ENCODE measurements at regions not wholly inside any gene's neighbourhood (a gene's known extent, or its start where the extent isn't known, plus 50 kb on each side); places are given as distances from the start of the nearest gene placed in this dataset.

DNA sequence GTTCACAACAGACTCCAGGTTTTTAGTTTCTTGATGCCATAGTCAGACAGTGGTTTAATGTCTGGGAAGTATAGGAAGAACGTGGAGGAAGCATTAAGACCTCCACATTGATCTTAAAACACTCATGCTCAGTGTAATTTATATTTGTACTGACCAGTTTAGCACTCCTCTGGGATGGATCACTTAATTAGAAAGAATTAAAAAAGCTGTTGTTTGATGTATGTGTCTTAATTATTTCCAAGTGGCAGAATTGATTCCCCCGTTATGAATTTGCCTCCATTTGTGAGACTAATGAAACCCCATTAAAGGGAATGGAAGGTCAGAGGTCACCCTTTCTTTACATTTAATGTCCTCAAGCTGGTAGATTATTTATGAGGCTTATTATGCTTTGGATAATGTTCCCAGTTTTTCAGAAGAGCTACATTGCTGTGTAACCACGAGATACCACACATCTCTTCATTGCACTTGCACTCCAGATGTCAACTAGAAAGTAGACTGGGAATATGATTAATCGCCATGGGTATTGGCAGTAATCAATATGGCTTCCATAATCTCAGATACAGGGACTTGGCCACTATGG lies 270.0 kb upstream of the JAG1 start:
- CTCF ChIA-PET = no interaction called here

DNA sequence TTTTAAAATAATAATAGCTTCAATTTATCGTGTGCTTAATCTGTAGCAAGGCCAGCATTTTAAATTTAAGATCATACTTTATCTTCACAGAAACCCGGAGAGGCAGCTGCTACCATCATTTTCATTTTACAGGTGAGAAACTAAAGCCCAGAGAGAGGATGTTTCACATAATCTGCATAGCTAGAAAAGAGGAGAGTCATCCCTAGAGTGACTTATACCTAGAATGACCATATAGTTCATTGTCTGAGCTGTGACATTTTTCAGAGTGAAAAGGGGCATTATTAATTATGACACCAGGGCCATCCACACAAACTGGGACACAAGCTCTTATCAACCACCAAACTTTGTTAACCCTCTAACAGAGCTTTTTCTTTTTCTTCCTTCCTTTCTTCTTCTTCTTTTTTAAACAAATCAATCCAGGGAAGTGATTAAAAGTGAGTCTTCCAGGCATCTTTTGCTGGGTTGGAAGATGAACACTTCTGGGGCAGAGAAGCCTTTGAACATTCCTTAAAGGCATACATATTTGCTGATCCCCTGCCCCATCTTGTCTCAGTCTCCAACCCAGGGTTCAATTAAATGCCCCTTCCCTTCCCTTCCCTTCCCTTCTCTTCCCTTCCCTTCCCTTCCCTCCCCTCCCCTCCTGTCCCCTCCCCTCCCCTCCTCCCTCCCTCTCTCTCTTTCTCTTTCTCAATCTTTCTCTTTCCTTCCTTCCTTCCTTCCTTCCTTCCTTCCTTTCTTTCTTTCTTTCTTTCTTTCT lies 272.5 kb upstream of the JAG1 start:
- no TSS peak for BruUV-seq (replicated peaks)
- Histone ChIP-seq H3K4me1 (replicated peaks; ENCODE audit: insufficient read depth) (no peaks in the 10 kb centered on the region), H3K36me3 (ENCODE audit: low read depth) (no peaks in the 10 kb centered on the region), H3K9me2 (ENCODE audit: insufficient read depth) (no peaks in the 10 kb centered on the region), H3K4me2 (no peak overlapping the region), H2AFZ (no peak overlapping the region), H4K20me1 (ENCODE audit: insufficient read depth) (no peaks in the 10 kb centered on the region), H3K27ac (no peak overlapping the region), H3K4me3 (no peak overlapping the region), H3K27me3 (ENCODE audit: insufficient read depth, low read depth) (no peaks in the 10 kb centered on the region), H3K79me2 (ENCODE audit: low read depth) (no peaks in the 10 kb centered on the region), H3F3A (ENCODE audit: insufficient read depth, low read depth) (no peaks in the 10 kb centered on the region), H3K9me3 (ENCODE audit: insufficient read depth, low read depth) (no peaks in the 10 kb centered on the region; the same call in 1 of the 2 replicates)
- CTCF ChIA-PET = interaction anchor here (0.7 kb wide), 1 partner anchor 167 kb away, joined by 4 read pairs; no protein-coding TSS in a partner anchor
- TF ChIP-seq, protein P1, sequence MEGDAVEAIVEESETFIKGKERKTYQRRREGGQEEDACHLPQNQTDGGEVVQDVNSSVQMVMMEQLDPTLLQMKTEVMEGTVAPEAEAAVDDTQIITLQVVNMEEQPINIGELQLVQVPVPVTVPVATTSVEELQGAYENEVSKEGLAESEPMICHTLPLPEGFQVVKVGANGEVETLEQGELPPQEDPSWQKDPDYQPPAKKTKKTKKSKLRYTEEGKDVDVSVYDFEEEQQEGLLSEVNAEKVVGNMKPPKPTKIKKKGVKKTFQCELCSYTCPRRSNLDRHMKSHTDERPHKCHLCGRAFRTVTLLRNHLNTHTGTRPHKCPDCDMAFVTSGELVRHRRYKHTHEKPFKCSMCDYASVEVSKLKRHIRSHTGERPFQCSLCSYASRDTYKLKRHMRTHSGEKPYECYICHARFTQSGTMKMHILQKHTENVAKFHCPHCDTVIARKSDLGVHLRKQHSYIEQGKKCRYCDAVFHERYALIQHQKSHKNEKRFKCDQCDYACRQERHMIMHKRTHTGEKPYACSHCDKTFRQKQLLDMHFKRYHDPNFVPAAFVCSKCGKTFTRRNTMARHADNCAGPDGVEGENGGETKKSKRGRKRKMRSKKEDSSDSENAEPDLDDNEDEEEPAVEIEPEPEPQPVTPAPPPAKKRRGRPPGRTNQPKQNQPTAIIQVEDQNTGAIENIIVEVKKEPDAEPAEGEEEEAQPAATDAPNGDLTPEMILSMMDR (conservative IDR thresholded peaks at IDR 0.05) = no peak
- TF ChIP-seq EZH2 (IDR thresholded peaks at IDR 0.05; ENCODE audit: low read depth) = no peak
- intact Hi-C loops (cut with micrococcal nuclease; ENCODE audit: unreplicated experiment) = no loop called here
- POLR2A ChIA-PET (ENCODE audit: unreplicated experiment) = no interaction called here
- no peak for DNase-seq

More for the DNA sequence above, 270.0 kb upstream of the JAG1 start:
- intact Hi-C loops (cut with micrococcal nuclease; ENCODE audit: unreplicated experiment) = no loop called here
- peaks cover 3% of the 10 kb centered on the region; the same call in 1 of the 2 replicates for H3K9me3 ChIP-seq (ENCODE audit: insufficient read depth, low read depth)
- no peaks in the 10 kb centered on the region for H3K9me2 ChIP-seq (ENCODE audit: insufficient read depth)
- no peaks in the 10 kb centered on the region for H4K20me1 ChIP-seq (ENCODE audit: insufficient read depth)
- TF ChIP-seq, protein P1 (conservative IDR thresholded peaks at IDR 0.05) = no peak
- no peak for TF ChIP-seq EZH2 (IDR thresholded peaks at IDR 0.05; ENCODE audit: low read depth)
- H3K4me1 ChIP-seq (replicated peaks; ENCODE audit: insufficient read depth) = peaks cover 13% of the 10 kb centered on the region
- H3K27ac ChIP-seq = no peak overlapping the region
- H3K27me3 ChIP-seq (ENCODE audit: insufficient read depth, low read depth) = no peaks in the 10 kb centered on the region
- H3K4me3 ChIP-seq = no peak overlapping the region
- H3K36me3 ChIP-seq (ENCODE audit: low read depth) = no peaks in the 10 kb centered on the region
- no peaks in the 10 kb centered on the region for H3K79me2 ChIP-seq (ENCODE audit: low read depth)
- peaks cover 7% of the 10 kb centered on the region; the same call in 1 of the 2 replicates for H3F3A ChIP-seq (ENCODE audit: insufficient read depth, low read depth)
- H3K4me2 ChIP-seq = no peak overlapping the region
- no peak for DNase-seq
- POLR2A ChIA-PET (ENCODE audit: unreplicated experiment) = no interaction called here
- BruUV-seq (replicated peaks) = no TSS peak
- H2AFZ ChIP-seq = no peak overlapping the region

DNA sequence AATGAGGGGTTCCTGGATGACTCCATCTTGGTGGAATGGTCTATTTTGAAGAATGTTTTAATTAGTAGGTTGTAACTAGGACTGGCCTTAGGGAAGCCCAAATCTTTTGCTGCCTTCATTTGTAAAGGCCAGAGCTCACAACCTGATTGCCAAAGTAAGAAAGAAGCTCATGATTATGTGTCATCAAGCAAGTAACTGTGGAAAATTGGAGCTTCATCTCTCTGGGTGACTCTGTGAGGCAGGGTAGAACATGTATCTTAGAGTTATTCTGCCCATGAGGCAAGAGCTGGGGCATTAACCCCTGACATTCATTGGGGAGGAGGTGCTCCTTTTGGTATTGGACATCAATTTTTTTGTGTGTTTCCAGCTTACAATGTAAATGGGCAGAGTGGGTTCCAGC lies 273.9 kb upstream of the JAG1 start:
- CTCF ChIA-PET = interaction anchor here (0.6 kb wide), 1 partner anchor 533 kb away, joined by 3 read pairs; no protein-coding TSS in a partner anchor

More for the DNA sequence above, 273.9 kb upstream of the JAG1 start:
- intact Hi-C loops (cut with micrococcal nuclease; ENCODE audit: unreplicated experiment) = no loop called here
- Histone ChIP-seq H3K79me2 (ENCODE audit: low read depth) (no peaks in the 10 kb centered on the region), H3K9me2 (ENCODE audit: insufficient read depth) (no peaks in the 10 kb centered on the region), H3K9me3 (ENCODE audit: insufficient read depth, low read depth) (no peaks in the 10 kb centered on the region; the same call in 1 of the 2 replicates), H3K27me3 (ENCODE audit: insufficient read depth, low read depth) (no peaks in the 10 kb centered on the region), H3F3A (ENCODE audit: insufficient read depth, low read depth) (no peaks in the 10 kb centered on the region), H3K36me3 (ENCODE audit: low read depth) (no peaks in the 10 kb centered on the region), H3K4me1 (replicated peaks; ENCODE audit: insufficient read depth) (no peaks in the 10 kb centered on the region), H2AFZ (no peak overlapping the region), H4K20me1 (ENCODE audit: insufficient read depth) (no peaks in the 10 kb centered on the region), H3K4me2 (no peak overlapping the region), H3K4me3 (no peak overlapping the region), H3K27ac (no peak overlapping the region)
- DNase-seq = no peak
- TF ChIP-seq EZH2 (IDR thresholded peaks at IDR 0.05; ENCODE audit: low read depth) = no peak
- TF ChIP-seq, protein P1 (conservative IDR thresholded peaks at IDR 0.05) = no peak
- POLR2A ChIA-PET (ENCODE audit: unreplicated experiment) = no interaction called here
- BruUV-seq (replicated peaks) = no TSS peak
